ENCODE measurements at regions not wholly inside any gene's neighbourhood (a gene's known extent, or its start where the extent isn't known, plus 50 kb on each side); places are given as distances from the start of the nearest gene placed in this dataset.

GRCh38 chr11:116215471-116216113 lies 557.2 kb downstream of the BUD13 start:
- WGBS, result 89% methylated on average over 4 of the region's 4 CpGs
- DNase-seq (ENCODE audit: low spot score in 2 of 2), result peak in 1 of 2 donors; percentile 32
- H3K9me3 ChIP-seq, result no peaks in the 10 kb centered on the region
- H3K4me3 ChIP-seq, result no peak overlapping the region
- TF ChIP-seq POLR2AphosphoS5 (IDR thresholded peaks at IDR 0.05), result no peak
- TF ChIP-seq POLR2A (IDR thresholded peaks at IDR 0.05), result no peak
- H3K36me3 ChIP-seq, result no peaks in the 10 kb centered on the region
- peaks cover 5% of the 10 kb centered on the region for H3K27me3 ChIP-seq
- H3K4me1 ChIP-seq, result peaks cover 5% of the 10 kb centered on the region
- no peak overlapping the region for H3K27ac ChIP-seq

DNA sequence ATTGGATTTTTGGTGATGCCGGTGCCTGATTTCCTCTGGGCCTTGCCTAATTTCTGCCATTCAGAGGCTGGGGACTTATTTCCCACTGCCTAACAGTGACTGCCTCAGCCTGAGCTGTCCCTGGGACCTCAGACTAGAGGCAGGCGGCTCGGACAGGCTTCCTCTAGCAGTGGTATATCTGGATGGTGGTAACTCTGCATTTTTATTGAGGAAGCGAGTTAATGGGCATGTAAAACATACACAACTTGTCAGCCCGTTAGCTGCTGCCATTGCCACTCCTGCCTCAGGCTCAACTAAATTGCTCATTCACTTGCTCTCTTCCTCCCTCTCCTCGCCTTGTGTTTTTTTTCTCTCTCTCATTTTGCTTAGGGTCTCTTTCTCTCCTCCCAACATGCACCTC lies 561.6 kb downstream of the BUD13 start:
- DNase-seq (ENCODE audit: low spot score in 2 of 2), result no peak
- 66% methylated on average over 6 of the region's 6 CpGs for WGBS
- H3K9me3 ChIP-seq, result no peaks in the 10 kb centered on the region
- no peaks in the 10 kb centered on the region for H3K4me1 ChIP-seq
- H3K4me3 ChIP-seq, result no peak overlapping the region
- H3K27me3 ChIP-seq, result peaks cover 13% of the 10 kb centered on the region
- no peaks in the 10 kb centered on the region for H3K36me3 ChIP-seq
- TF ChIP-seq POLR2AphosphoS5 (IDR thresholded peaks at IDR 0.05), result no peak
- TF ChIP-seq CTCF (IDR thresholded peaks at IDR 0.05), result no peak
- no peak for TF ChIP-seq POLR2A (IDR thresholded peaks at IDR 0.05)
- no peak for TF ChIP-seq EP300 (IDR thresholded peaks at IDR 0.05)
- H3K27ac ChIP-seq, result no peak overlapping the region

GRCh38 chr11:116210663-116211062 lies 562.1 kb downstream of the BUD13 start:
- WGBS, result 75% methylated on average over 6 of the region's 6 CpGs
- no peak for DNase-seq (ENCODE audit: low spot score in 2 of 2)
- TF ChIP-seq POLR2AphosphoS5 (IDR thresholded peaks at IDR 0.05), result no peak
- TF ChIP-seq EP300 (IDR thresholded peaks at IDR 0.05), result no peak
- no peak for TF ChIP-seq POLR2A (IDR thresholded peaks at IDR 0.05)
- TF ChIP-seq CTCF (IDR thresholded peaks at IDR 0.05), result no peak
- Histone ChIP-seq H3K4me3 (no peak overlapping the region), H3K36me3 (no peaks in the 10 kb centered on the region), H3K4me1 (no peaks in the 10 kb centered on the region), H3K9me3 (no peaks in the 10 kb centered on the region), H3K27me3 (peaks cover 13% of the 10 kb centered on the region), H3K27ac (no peak overlapping the region)

- Histone ChIP-seq H3K27ac (no peak overlapping the region), H3K4me3 (no peak overlapping the region), H3K27me3 (peaks cover 13% of the 10 kb centered on the region), H3K36me3 (no peaks in the 10 kb centered on the region), H3K9me3 (no peaks in the 10 kb centered on the region), H3K4me1 (no peaks in the 10 kb centered on the region)
- WGBS, result 74% methylated on average over 1 of the region's 1 CpG
- DNase-seq (ENCODE audit: low spot score in 2 of 2), result no peak
- TF ChIP-seq CTCF (IDR thresholded peaks at IDR 0.05), result no peak
- TF ChIP-seq EP300 (IDR thresholded peaks at IDR 0.05), result no peak
- TF ChIP-seq POLR2AphosphoS5 (IDR thresholded peaks at IDR 0.05), result no peak
- no peak for TF ChIP-seq POLR2A (IDR thresholded peaks at IDR 0.05)
Measured at GRCh38 chr11:116209255-116209654, 563.5 kb downstream of the BUD13 start.

DNA sequence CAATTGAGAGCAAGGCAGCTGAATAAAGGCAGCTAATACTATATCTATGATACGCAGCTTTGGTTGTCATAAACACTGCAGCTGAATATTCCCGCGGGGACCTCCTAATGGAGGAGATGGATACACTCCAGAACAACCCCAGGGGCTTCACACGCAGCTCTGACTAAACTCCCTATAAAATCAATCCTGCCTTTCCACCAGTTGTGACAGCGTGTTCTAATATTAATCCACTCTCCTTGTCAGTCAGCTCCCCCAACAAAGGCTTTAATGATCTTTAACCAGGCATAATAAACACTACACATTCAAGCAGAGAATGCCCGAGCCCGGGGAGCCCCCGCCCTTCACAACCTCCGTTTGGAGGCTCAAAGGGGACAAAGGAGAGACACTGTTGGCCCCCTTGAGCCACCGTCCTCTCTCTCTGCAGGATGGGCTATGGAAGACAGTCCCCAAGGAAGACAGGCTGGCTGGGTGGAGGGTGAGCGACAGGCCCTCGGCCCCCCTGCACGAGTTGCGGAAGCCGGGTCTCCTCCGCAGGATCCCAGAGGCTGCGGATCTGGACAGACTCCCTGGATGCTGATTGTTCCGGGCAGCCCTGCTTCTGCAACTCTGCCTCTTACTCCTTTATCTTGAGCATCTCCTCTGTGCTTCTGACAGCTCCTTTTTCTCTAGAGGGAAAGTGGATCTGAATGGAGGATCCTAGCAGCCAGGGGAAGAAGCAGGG lies 565.2 kb downstream of the BUD13 start:
- Histone ChIP-seq H3K36me3 (no peaks in the 10 kb centered on the region), H3K27ac (no peak overlapping the region), H3K9me3 (no peaks in the 10 kb centered on the region), H3K4me1 (no peaks in the 10 kb centered on the region), H3K27me3 (peaks cover 13% of the 10 kb centered on the region), H3K4me3 (no peak overlapping the region)
- DNase-seq (ENCODE audit: low spot score in 2 of 2), result no peak
- WGBS, result 53% methylated on average over 14 of the region's 18 CpGs
- no peak for TF ChIP-seq POLR2A (IDR thresholded peaks at IDR 0.05)
- TF ChIP-seq POLR2AphosphoS5 (IDR thresholded peaks at IDR 0.05), result no peak
- no peak for TF ChIP-seq CTCF (IDR thresholded peaks at IDR 0.05)
- no peak for TF ChIP-seq EP300 (IDR thresholded peaks at IDR 0.05)

All from suprapubic skin (tissue), 4 donors.